K562 (cell line): ENCODE measurements at regions not wholly inside any gene's neighbourhood (a gene's known extent, or its start where the extent isn't known, plus 50 kb on each side); places are given as distances from the start of the nearest gene placed in this dataset.
A peak's percentile ranks its signal among the peaks of the same experiment; 100 is the strongest.

Source experiments
- CBFA2T2 ChIP-seq: fragments of 450-650 bp; conservative IDR thresholded peaks from 2 replicates; pipeline ENCODE4 v1.6.1; 2017; ENCODE audit warnings: mild to moderate bottlenecking
- CBX1 ChIP-seq: sonication (generic); IDR thresholded peaks from 2 replicates; pipeline ENCODE4 v1.6.1; 2016; ENCODE audit warnings: antibody characterized with exemption, low read depth, mild to moderate bottlenecking
- ILK ChIP-seq: fragments of 450-650 bp; IDR thresholded peaks from 2 replicates; pipeline ENCODE4 v1.6.1; 2016; ENCODE audit warnings: missing genetic modification characterization, low read depth, mild to moderate bottlenecking, missing compliant biosample characterization, moderate library complexity, borderline replicate concordance
- MEIS2 ChIP-seq: fragments of 450-650 bp; IDR thresholded peaks from 2 replicates; pipeline ENCODE4 v1.6.1; 2014; ENCODE audit warnings: mild to moderate bottlenecking; ENCODE audit not compliant: partially characterized antibody
- NUFIP1 ChIP-seq: fragments of 450-650 bp; IDR thresholded peaks from 2 replicates; pipeline ENCODE4 v1.6.1; 2018; ENCODE audit not compliant: partially characterized antibody
- POLR2AphosphoS5 ChIP-seq: IDR thresholded peaks from 2 replicates; pipeline ENCODE4 v1.6.1; 2011; ENCODE audit warnings: mild to moderate bottlenecking, low read depth, low read length, moderate library complexity; ENCODE audit not compliant: control insufficient read depth, insufficient read depth
- PRMT5 ChIP-seq: sonication (generic); formaldehyde crosslinking; IDR thresholded peaks from 2 replicates; pipeline ENCODE4 v1.5.0; 2020; ENCODE audit warnings: missing genetic modification reagents
- TAF9B ChIP-seq: fragments of 450-650 bp; IDR thresholded peaks from 2 replicates; pipeline ENCODE4 v1.6.1; 2018; ENCODE audit warnings: mild to moderate bottlenecking; ENCODE audit not compliant: partially characterized antibody
- TAL1 ChIP-seq: fragments of 450-650 bp; IDR thresholded peaks from 2 replicates; pipeline ENCODE4 v1.6.1; 2016; ENCODE audit warnings: mild to moderate bottlenecking
- TCF3 ChIP-seq: sonication (generic); formaldehyde crosslinking; IDR thresholded peaks from 2 replicates; pipeline ENCODE4 v1.4.0; 2020; ENCODE audit warnings: mild to moderate bottlenecking, missing genetic modification reagents
- USF1 ChIP-seq: sonication (generic); formaldehyde crosslinking; IDR thresholded peaks from 2 replicates; pipeline ENCODE4 v1.9.0; 2022; ENCODE audit warnings: mild to moderate bottlenecking, missing genetic modification reagents
- ZBTB12 ChIP-seq: fragments of 250-450 bp; sonication (Bioruptor Pico); IDR thresholded peaks from 2 replicates; pipeline ENCODE4 v1.4.0; 2020
- ZNF347 ChIP-seq: fragments of 450-650 bp; formaldehyde crosslinking; IDR thresholded peaks from 2 replicates; pipeline ENCODE4 v1.4.0; 2020; ENCODE audit warnings: low read depth, mild to moderate bottlenecking, moderate library complexity
- ZNF583 ChIP-seq: fragments of 250-450 bp; sonication (Bioruptor Pico); IDR thresholded peaks from 2 replicates; pipeline ENCODE4 v1.4.0; 2020
- ZZZ3 ChIP-seq: fragments of 450-650 bp; IDR thresholded peaks from 2 replicates; pipeline ENCODE4 v1.6.1; 2016; ENCODE audit warnings: antibody characterized with exemption, mild to moderate bottlenecking, moderate library complexity
- TF ChIP-seq, protein P1 (sequence below), 2 experiments: IDR thresholded peaks; 2 replicates each; pipeline ENCODE4 v1.6.1; 2011; ENCODE audit warnings: borderline replicate concordance in 1 of 2, control low read depth in 1 of 2, low read depth in 1 of 2, low read length in 1 of 2, mild to moderate bottlenecking in 1 of 2, mixed read lengths in 1 of 2, moderate library complexity in 1 of 2; ENCODE audit not compliant: insufficient read depth in 1 of 2, insufficient read length in 1 of 2, poor library complexity in 1 of 2, severe bottlenecking in 1 of 2; ENCODE audit errors: extremely low read depth in 1 of 2
- TF ChIP-seq, protein P2 (sequence below): fragments of 250-450 bp; sonication (Bioruptor Pico); IDR thresholded peaks from 2 replicates; pipeline ENCODE4 v1.8.0; 2022; ENCODE audit warnings: inconsistent platforms
- TF ChIP-seq, protein P3 (sequence below): sonication (generic); formaldehyde crosslinking; IDR thresholded peaks from 2 replicates; pipeline ENCODE4 v1.8.1; 2023; ENCODE audit warnings: mild to moderate bottlenecking, missing genetic modification reagents
- TF ChIP-seq, protein P4 (sequence below): fragments of 450-650 bp; formaldehyde crosslinking; IDR thresholded peaks from 2 replicates; pipeline ENCODE4 v1.4.0; 2020; ENCODE audit warnings: mild to moderate bottlenecking

GRCh38 chrX:107573016-107573415, 55.3 kb upstream of the PRPS1 start (continued):
- no peak for TF ChIP-seq MEIS2
- no peak for TF ChIP-seq NUFIP1
- TF ChIP-seq, protein P1, sequence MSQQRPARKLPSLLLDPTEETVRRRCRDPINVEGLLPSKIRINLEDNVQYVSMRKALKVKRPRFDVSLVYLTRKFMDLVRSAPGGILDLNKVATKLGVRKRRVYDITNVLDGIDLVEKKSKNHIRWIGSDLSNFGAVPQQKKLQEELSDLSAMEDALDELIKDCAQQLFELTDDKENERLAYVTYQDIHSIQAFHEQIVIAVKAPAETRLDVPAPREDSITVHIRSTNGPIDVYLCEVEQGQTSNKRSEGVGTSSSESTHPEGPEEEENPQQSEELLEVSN (IDR thresholded peaks at IDR 0.05; ENCODE audit: borderline replicate concordance in 1 of 2, extremely low read depth in 1 of 2, insufficient read depth in 1 of 2, insufficient read length in 1 of 2, low read depth in 1 of 2, low read length in 1 of 2, poor library complexity in 1 of 2, severe bottlenecking in 1 of 2): no peak
- TF ChIP-seq ZNF583 (CRISPR knock-in tag): no peak
- TF ChIP-seq POLR2AphosphoS5: peak; percentile 46; the same call in 1 of the 2 replicates
- TF ChIP-seq ZNF347 (CRISPR knock-in tag): no peak
- TF ChIP-seq, protein P2, sequence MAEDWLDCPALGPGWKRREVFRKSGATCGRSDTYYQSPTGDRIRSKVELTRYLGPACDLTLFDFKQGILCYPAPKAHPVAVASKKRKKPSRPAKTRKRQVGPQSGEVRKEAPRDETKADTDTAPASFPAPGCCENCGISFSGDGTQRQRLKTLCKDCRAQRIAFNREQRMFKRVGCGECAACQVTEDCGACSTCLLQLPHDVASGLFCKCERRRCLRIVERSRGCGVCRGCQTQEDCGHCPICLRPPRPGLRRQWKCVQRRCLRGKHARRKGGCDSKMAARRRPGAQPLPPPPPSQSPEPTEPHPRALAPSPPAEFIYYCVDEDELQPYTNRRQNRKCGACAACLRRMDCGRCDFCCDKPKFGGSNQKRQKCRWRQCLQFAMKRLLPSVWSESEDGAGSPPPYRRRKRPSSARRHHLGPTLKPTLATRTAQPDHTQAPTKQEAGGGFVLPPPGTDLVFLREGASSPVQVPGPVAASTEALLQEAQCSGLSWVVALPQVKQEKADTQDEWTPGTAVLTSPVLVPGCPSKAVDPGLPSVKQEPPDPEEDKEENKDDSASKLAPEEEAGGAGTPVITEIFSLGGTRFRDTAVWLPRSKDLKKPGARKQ (CRISPR knock-in tag): no peak
- TF ChIP-seq, protein P3, sequence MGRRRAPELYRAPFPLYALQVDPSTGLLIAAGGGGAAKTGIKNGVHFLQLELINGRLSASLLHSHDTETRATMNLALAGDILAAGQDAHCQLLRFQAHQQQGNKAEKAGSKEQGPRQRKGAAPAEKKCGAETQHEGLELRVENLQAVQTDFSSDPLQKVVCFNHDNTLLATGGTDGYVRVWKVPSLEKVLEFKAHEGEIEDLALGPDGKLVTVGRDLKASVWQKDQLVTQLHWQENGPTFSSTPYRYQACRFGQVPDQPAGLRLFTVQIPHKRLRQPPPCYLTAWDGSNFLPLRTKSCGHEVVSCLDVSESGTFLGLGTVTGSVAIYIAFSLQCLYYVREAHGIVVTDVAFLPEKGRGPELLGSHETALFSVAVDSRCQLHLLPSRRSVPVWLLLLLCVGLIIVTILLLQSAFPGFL (CRISPR knock-in tag): no peak
- TF ChIP-seq ZBTB12 (CRISPR knock-in tag): no peak
- TF ChIP-seq ILK (tag): no peak
- TF ChIP-seq TCF3 (CRISPR knock-in tag): peak; percentile 71
- no peak for TF ChIP-seq TAF9B
- TF ChIP-seq CBFA2T2: peak; percentile 41; the same call in 1 of the 2 replicates
- no peak for TF ChIP-seq CBX1
- TF ChIP-seq ZZZ3: no peak
- TF ChIP-seq TAL1: peak; percentile 44; the same call in 1 of the 2 replicates
- TF ChIP-seq USF1 (CRISPR knock-in tag): no peak
- TF ChIP-seq, protein P4, sequence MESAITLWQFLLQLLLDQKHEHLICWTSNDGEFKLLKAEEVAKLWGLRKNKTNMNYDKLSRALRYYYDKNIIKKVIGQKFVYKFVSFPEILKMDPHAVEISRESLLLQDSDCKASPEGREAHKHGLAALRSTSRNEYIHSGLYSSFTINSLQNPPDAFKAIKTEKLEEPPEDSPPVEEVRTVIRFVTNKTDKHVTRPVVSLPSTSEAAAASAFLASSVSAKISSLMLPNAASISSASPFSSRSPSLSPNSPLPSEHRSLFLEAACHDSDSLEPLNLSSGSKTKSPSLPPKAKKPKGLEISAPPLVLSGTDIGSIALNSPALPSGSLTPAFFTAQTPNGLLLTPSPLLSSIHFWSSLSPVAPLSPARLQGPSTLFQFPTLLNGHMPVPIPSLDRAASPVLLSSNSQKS (CRISPR knock-in tag): no peak
- TF ChIP-seq PRMT5 (CRISPR knock-in tag): no peak
